ENCODE measurements at regions not wholly inside any gene's neighbourhood (a gene's known extent, or its start where the extent isn't known, plus 50 kb on each side); places are given as distances from the start of the nearest gene placed in this dataset.
"Not testable (repeated sequence)": the region's sequence is repeated elsewhere in the genome, so short reads cannot be mapped to it uniquely, and the experiment has no call there.

- no peak for TF ChIP-seq CTCF (IDR thresholded peaks at IDR 0.05; ENCODE audit: low read depth, low read length)
- Histone ChIP-seq H3K9me3 (ENCODE audit: low read depth) (no peaks in the 10 kb centered on the region), H3K27ac (no peak overlapping the region), H3K4me3 (no peak overlapping the region), H3K27me3 (peaks cover 57% of the 10 kb centered on the region), H3K4me1 (ENCODE audit: low read depth) (peaks cover 12% of the 10 kb centered on the region), H3K36me3 (no peaks in the 10 kb centered on the region)
- DNase-seq (ENCODE audit: low read depth in 1 of 2, low spot score in 1 of 2) = no peak
Measured at GRCh38 chr4:128758314-128758922, 51.1 kb upstream of the JADE1 start.

GRCh38 chr4:128757712-128758111 is 51.8 kb upstream of the JADE1 start:
- peak in 1 of 2 donors; percentile 65 for DNase-seq (ENCODE audit: low read depth in 1 of 2, low spot score in 1 of 2)
- Histone ChIP-seq H3K27me3 (peaks cover 55% of the 10 kb centered on the region), H3K9me3 (ENCODE audit: low read depth) (no peaks in the 10 kb centered on the region), H3K27ac (no peak overlapping the region), H3K4me1 (ENCODE audit: low read depth) (peaks cover 12% of the 10 kb centered on the region), H3K4me3 (no peak overlapping the region), H3K36me3 (no peaks in the 10 kb centered on the region)
- no peak for TF ChIP-seq CTCF (IDR thresholded peaks at IDR 0.05; ENCODE audit: low read depth, low read length)

GRCh38 chr4:128751354-128751753 is 58.1 kb upstream of the JADE1 start:
- Histone ChIP-seq H3K36me3 (no peaks in the 10 kb centered on the region), H3K4me3 (no peak overlapping the region), H3K9me3 (ENCODE audit: low read depth) (no peaks in the 10 kb centered on the region), H3K27me3 (peaks cover 33% of the 10 kb centered on the region), H3K27ac (no peak overlapping the region), H3K4me1 (ENCODE audit: low read depth) (no peaks in the 10 kb centered on the region)
- TF ChIP-seq CTCF (IDR thresholded peaks at IDR 0.05; ENCODE audit: low read depth, low read length) = no peak
- no peak for DNase-seq (ENCODE audit: low read depth in 1 of 2, low spot score in 1 of 2)

GRCh38 chr4:128741748-128742147 is 67.8 kb upstream of the JADE1 start:
- not testable (repeated sequence) for DNase-seq (ENCODE audit: low read depth in 1 of 2, low spot score in 1 of 2); H3K4me1 ChIP-seq (ENCODE audit: low read depth); H3K36me3 ChIP-seq; H3K27ac ChIP-seq; H3K9me3 ChIP-seq (ENCODE audit: low read depth); H3K27me3 ChIP-seq; H3K4me3 ChIP-seq

- no peaks in the 10 kb centered on the region for H3K27me3 ChIP-seq
- TF ChIP-seq CTCF (IDR thresholded peaks at IDR 0.05; ENCODE audit: low read depth, low read length) = no peak
- H3K27ac ChIP-seq = no peak overlapping the region
- H3K4me1 ChIP-seq (ENCODE audit: low read depth) = no peaks in the 10 kb centered on the region
- H3K36me3 ChIP-seq = no peaks in the 10 kb centered on the region
- peak in 1 of 2 donors; percentile 63 for DNase-seq (ENCODE audit: low read depth in 1 of 2, low spot score in 1 of 2)
- H3K4me3 ChIP-seq = no peak overlapping the region
- no peaks in the 10 kb centered on the region for H3K9me3 ChIP-seq (ENCODE audit: low read depth)
Measured at GRCh38 chr4:128737098-128737513, 72.4 kb upstream of the JADE1 start.

GRCh38 chr4:128735714-128736113 is 73.8 kb upstream of the JADE1 start:
- no peaks in the 10 kb centered on the region for H3K36me3 ChIP-seq
- no peak for TF ChIP-seq CTCF (IDR thresholded peaks at IDR 0.05; ENCODE audit: low read depth, low read length)
- H3K27me3 ChIP-seq = no peaks in the 10 kb centered on the region
- DNase-seq (ENCODE audit: low read depth in 1 of 2, low spot score in 1 of 2) = no peak
- H3K27ac ChIP-seq = no peak overlapping the region
- no peaks in the 10 kb centered on the region for H3K9me3 ChIP-seq (ENCODE audit: low read depth)
- no peaks in the 10 kb centered on the region for H3K4me1 ChIP-seq (ENCODE audit: low read depth)
- H3K4me3 ChIP-seq = no peak overlapping the region
